ENCODE measurements at regions not wholly inside any gene's neighbourhood (a gene's known extent, or its start where the extent isn't known, plus 50 kb on each side); places are given as distances from the start of the nearest gene placed in this dataset.

- Mint-ChIP-seq H3K4me3 (no peak overlapping the region), H3K27me3 (peaks cover 7 to 11% of the 10 kb centered on the region in 2 donors), H3K9me3 (peaks cover 1 to 3% of the 10 kb centered on the region in 2 donors), H3K27ac (no peak overlapping the region), H3K4me1 (no peaks in the 10 kb centered on the region), H3K36me3 (no peaks in the 10 kb centered on the region)
- DNase-seq (no peak), ATAC-seq (replicated peaks) (no peak)
These were observed 424.1 kb upstream of the KIF2A start for GRCh38 chr5:61881821-61882487.

GRCh38 chr5:61882901-61883500 lies 423.0 kb upstream of the KIF2A start:
- no peak overlapping the region for H3K27ac Mint-ChIP-seq
- H3K36me3 Mint-ChIP-seq: no peaks in the 10 kb centered on the region
- H3K27me3 Mint-ChIP-seq: peaks cover 11% of the 10 kb centered on the region in 2 donors
- ATAC-seq (replicated peaks): no peak
- H3K4me3 Mint-ChIP-seq: no peak overlapping the region
- peaks cover 4 to 8% of the 10 kb centered on the region in 2 donors for H3K9me3 Mint-ChIP-seq
- no peak for DNase-seq
- H3K4me1 Mint-ChIP-seq: no peaks in the 10 kb centered on the region

DNA sequence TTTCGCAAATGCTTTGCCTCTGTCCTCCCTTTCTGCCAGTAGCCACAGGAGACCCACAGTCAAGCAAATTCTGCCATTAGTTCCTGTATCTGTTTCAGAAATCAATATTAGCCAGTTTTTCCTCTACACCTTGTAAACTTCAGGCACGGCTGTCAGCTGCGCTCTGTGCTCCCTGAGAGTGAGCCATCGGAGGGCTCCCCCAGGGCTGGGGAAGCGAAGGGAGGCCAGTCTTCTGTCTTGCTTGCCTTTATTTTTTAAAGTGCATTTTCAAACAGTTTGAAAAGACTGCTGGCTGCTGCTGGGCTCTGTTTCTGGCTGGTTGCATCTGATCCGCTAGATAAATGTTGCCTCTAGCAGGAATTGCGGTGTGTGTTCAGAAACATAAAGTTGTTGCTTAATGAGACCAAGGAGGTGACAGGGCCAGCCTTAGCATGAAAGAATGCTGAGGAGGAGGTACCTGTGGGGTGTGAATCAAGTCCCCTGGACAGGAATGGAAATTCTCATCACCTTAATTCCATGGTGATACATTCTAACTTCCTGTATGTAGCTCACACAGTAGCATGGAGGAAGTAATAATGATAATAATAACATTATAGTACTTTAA lies 421.7 kb upstream of the KIF2A start:
- ATAC-seq (replicated peaks): no peak
- Mint-ChIP-seq H3K36me3 (no peaks in the 10 kb centered on the region), H3K4me1 (no peaks in the 10 kb centered on the region), H3K4me3 (no peak overlapping the region), H3K9me3 (peaks cover 7 to 19% of the 10 kb centered on the region in 2 donors), H3K27me3 (peaks cover 11% of the 10 kb centered on the region in 2 donors), H3K27ac (no peak overlapping the region)
- DNase-seq: no peak

DNA sequence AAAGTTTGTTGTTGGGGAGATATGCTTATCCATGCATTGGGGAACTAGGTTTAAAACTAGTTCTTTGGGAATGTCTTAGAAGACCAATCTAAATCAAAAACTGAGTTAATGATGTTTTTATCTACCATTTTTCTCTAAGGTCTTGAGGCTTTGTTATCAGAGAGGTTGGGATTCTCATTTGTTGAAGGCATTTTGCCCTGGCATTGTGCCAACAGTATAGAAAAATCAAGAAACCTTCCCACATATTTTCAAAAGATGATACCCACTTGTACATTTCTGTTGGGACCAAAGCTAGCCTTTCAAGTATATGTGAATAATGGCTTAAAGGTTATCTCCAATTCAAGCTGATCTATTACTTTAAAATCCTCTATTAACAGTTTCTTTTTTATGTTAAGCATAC lies 419.8 kb upstream of the KIF2A start:
- ATAC-seq (replicated peaks): no peak

DNA sequence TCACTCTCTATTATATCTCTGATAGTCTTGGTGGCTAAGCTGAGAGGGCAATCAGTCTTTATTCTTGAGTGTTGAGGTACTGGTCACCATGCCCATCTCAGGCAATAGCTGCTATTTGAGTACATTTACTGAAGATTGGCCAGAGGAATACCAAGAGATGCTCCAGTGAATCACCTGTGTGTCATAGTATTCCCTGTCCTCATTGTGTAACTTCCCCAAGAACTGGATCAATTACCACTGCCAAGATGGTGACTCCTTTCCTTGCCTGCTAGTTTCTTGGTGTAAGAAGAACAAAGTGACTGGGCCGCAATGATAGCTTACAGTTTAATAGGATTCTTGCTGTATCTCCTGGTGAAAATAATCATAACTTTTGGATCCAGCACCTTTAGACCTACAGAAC lies 418.7 kb upstream of the KIF2A start:
- Mint-ChIP-seq H3K9me3 (peaks cover 11 to 16% of the 10 kb centered on the region in 2 donors), H3K27ac (no peak overlapping the region), H3K27me3 (peaks cover 8 to 11% of the 10 kb centered on the region in 2 donors), H3K4me3 (no peak overlapping the region), H3K36me3 (no peaks in the 10 kb centered on the region), H3K4me1 (no peaks in the 10 kb centered on the region)
- DNase-seq (no peak), ATAC-seq (replicated peaks) (no peak)

More for the DNA sequence above, 419.8 kb upstream of the KIF2A start:
- peaks cover 11% of the 10 kb centered on the region in 2 donors for H3K27me3 Mint-ChIP-seq
- H3K9me3 Mint-ChIP-seq: peaks cover 11 to 16% of the 10 kb centered on the region in 2 donors
- H3K27ac Mint-ChIP-seq: no peak overlapping the region
- H3K4me3 Mint-ChIP-seq: no peak overlapping the region
- DNase-seq: no peak
- H3K36me3 Mint-ChIP-seq: no peaks in the 10 kb centered on the region
- no peaks in the 10 kb centered on the region for H3K4me1 Mint-ChIP-seq

- Mint-ChIP-seq H3K27ac (no peak overlapping the region), H3K36me3 (no peaks in the 10 kb centered on the region), H3K27me3 (no peaks in the 10 kb centered on the region)
These were observed 412.0 kb upstream of the KIF2A start for GRCh38 chr5:61894046-61894445.

DNA sequence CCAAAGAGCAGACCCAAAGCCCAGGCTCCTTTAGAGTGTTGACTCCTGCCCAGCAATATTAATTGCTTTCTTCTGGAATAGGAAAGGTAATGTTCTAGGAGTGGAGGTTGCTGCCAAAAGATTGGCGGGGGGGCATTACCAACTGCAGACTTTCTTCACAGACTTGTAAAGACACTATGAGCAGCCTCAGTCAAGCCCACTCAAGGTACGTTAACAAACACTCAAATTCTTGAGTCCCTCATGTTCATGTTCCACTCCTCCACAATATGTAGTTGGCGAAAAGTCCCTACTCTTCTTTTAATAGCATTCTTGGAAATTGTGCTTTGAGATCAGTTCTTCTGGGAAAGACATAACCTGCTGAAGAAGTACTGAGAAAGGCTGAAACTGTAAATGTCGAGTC lies 409.2 kb upstream of the KIF2A start:
- Mint-ChIP-seq H3K27me3 (peaks cover 0 to 3% of the 10 kb centered on the region in 2 donors), H3K4me1 (no peaks in the 10 kb centered on the region), H3K36me3 (no peaks in the 10 kb centered on the region), H3K27ac (no peak overlapping the region), H3K9me3 (peaks cover 5 to 7% of the 10 kb centered on the region in 2 donors), H3K4me3 (no peak overlapping the region)
- ATAC-seq (replicated peaks) (no peak), DNase-seq (no peak)

More at GRCh38 chr5:61894046-61894445, 412.0 kb upstream of the KIF2A start:
- DNase-seq (no peak), ATAC-seq (replicated peaks) (no peak)
- H3K9me3 Mint-ChIP-seq: peaks cover 7 to 12% of the 10 kb centered on the region in 2 donors
- no peak overlapping the region for H3K4me3 Mint-ChIP-seq
- H3K4me1 Mint-ChIP-seq: no peaks in the 10 kb centered on the region

DNA sequence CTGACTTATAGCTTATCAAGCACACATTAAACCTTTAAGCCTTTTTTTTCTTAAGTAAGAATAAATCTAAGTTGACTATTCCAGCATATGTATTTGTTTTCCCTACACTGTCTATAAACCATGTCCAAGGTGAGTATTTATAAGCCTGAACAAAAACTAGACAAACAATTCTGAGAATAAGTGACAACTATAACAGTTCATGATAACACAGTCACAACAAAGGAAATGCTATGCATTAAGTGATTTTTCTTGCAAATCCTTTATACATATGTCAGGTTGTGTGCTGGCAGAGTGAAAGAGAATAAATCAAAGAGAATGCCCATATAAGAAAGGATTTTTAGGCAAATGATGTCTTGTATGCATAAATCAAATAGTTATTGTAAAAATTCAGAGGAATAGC lies 408.8 kb upstream of the KIF2A start:
- H3K27ac Mint-ChIP-seq: no peak overlapping the region
- DNase-seq (no peak), ATAC-seq (replicated peaks) (no peak)
- peaks cover 5 to 7% of the 10 kb centered on the region in 2 donors for H3K9me3 Mint-ChIP-seq
- no peaks in the 10 kb centered on the region for H3K36me3 Mint-ChIP-seq
- H3K27me3 Mint-ChIP-seq: peaks cover 0 to 7% of the 10 kb centered on the region in 2 donors
- H3K4me1 Mint-ChIP-seq: no peaks in the 10 kb centered on the region
- H3K4me3 Mint-ChIP-seq: no peak overlapping the region

DNA sequence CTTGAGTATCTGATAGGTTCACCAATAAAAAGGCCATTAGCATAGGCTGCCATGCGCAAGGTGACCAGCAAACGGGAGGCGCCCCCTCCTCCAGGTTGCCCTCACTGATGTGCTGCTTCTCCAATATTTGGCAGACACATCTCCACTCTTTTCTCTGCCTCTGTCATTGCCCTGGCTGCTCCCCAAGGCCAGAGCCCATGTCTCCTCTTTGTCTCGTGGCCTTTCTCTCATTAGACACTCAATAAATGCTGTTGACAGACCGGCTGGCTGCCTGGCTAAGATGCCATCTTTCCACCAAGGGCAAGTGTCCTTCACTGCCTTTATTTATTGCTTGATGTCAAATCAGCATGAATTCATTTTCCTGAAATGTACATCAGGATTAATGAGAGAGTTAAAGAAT lies 404.0 kb upstream of the KIF2A start:
- DNase-seq (no peak), ATAC-seq (replicated peaks) (no peak)
- H3K9me3 Mint-ChIP-seq: peaks cover 0 to 1% of the 10 kb centered on the region in 2 donors

GRCh38 chr5:61904730-61905129 lies 401.3 kb upstream of the KIF2A start:
- Mint-ChIP-seq H3K27me3 (peaks cover 0 to 8% of the 10 kb centered on the region in 2 donors), H3K4me1 (no peaks in the 10 kb centered on the region), H3K9me3 (peaks cover 0 to 1% of the 10 kb centered on the region in 2 donors), H3K4me3 (no peak overlapping the region), H3K36me3 (no peaks in the 10 kb centered on the region), H3K27ac (no peak overlapping the region)
- DNase-seq (no peak), ATAC-seq (replicated peaks) (no peak)

More for the DNA sequence above, 404.0 kb upstream of the KIF2A start:
- Mint-ChIP-seq H3K27ac (no peak overlapping the region), H3K4me1 (no peaks in the 10 kb centered on the region), H3K27me3 (peaks cover 0 to 8% of the 10 kb centered on the region in 2 donors), H3K4me3 (no peak overlapping the region), H3K36me3 (no peaks in the 10 kb centered on the region)

DNA sequence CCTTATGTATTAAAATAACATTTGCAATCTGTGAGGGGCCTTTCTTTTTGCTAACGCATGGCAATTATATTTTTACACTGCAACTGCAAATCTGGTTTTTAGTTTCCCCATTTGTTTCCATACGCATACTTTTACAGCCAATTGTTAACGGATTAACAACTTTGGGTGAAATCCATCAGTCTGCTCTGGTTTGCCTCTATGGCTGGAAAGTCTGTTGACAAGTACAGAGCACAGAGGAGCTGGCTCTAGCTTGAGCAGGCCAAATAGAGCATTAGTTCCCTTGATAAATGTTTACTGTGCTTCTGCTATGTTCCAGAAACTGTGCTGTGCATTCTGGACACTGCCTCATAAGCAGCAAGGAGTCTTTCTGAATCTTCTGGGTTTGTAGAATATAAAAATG lies 400.4 kb upstream of the KIF2A start:
- Mint-ChIP-seq H3K36me3 (no peaks in the 10 kb centered on the region), H3K4me1 (no peaks in the 10 kb centered on the region), H3K27me3 (peaks cover 4 to 8% of the 10 kb centered on the region in 2 donors), H3K27ac (no peak overlapping the region), H3K9me3 (peaks cover 0 to 3% of the 10 kb centered on the region in 2 donors), H3K4me3 (no peak overlapping the region)
- ATAC-seq (replicated peaks) (no peak), DNase-seq (no peak)

DNA sequence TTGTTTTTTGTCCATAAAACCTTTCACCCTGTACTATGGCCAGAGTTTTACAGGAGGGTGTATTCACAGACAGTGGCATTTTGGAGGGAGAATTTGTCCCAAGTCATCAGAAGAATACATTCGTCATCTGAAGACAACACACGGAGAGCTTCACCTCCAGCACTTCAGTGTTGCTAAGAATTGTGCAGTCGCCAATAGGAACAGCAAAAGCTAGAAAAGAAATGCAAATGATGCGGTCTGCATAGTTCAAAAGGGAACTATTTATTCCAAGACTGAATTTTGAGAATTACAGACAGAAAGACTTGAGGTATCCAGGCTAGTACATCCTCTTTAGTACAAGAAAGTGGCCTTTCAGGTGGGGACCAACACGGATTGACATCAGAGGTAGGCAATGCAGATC lies 399.2 kb upstream of the KIF2A start:
- DNase-seq (no peak), ATAC-seq (replicated peaks) (no peak)
- Mint-ChIP-seq H3K4me1 (no peaks in the 10 kb centered on the region), H3K27ac (no peak overlapping the region), H3K36me3 (no peaks in the 10 kb centered on the region), H3K4me3 (no peak overlapping the region), H3K27me3 (peaks cover 4 to 5% of the 10 kb centered on the region in 2 donors), H3K9me3 (peaks cover 0 to 3% of the 10 kb centered on the region in 2 donors)

DNA sequence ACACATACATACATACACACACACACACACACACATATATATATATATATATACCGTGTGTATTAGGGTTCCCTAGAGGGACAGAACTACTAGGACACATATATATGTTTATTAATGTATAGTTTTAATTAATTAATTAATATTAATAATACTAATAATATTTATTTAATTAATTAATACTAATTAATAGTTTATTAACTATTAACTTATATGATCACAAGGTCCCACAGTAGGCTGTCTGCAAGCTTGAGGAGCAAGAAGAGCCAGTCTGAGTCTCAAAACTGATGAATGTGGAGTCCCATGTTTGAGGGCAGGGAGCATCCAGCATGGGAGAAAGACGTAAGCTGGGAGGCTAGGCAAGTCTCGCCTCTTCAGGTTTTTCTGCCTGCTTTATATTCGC lies 398.0 kb upstream of the KIF2A start:
- DNase-seq (no peak), ATAC-seq (replicated peaks) (no peak)
- Mint-ChIP-seq H3K4me3 (no peak overlapping the region), H3K27me3 (peaks cover 0 to 4% of the 10 kb centered on the region in 2 donors), H3K9me3 (peaks cover 0 to 6% of the 10 kb centered on the region in 2 donors), H3K4me1 (no peaks in the 10 kb centered on the region), H3K27ac (no peak overlapping the region), H3K36me3 (no peaks in the 10 kb centered on the region)

- Mint-ChIP-seq H3K27ac (no peak overlapping the region), H3K36me3 (no peaks in the 10 kb centered on the region), H3K4me3 (no peak overlapping the region), H3K27me3 (peaks cover 0 to 7% of the 10 kb centered on the region in 2 donors), H3K4me1 (no peaks in the 10 kb centered on the region), H3K9me3 (peaks cover 0 to 5% of the 10 kb centered on the region in 2 donors)
- no peak for ATAC-seq (replicated peaks)
- no peak for DNase-seq
These were observed 395.2 kb upstream of the KIF2A start for GRCh38 chr5:61910771-61911170.

DNA sequence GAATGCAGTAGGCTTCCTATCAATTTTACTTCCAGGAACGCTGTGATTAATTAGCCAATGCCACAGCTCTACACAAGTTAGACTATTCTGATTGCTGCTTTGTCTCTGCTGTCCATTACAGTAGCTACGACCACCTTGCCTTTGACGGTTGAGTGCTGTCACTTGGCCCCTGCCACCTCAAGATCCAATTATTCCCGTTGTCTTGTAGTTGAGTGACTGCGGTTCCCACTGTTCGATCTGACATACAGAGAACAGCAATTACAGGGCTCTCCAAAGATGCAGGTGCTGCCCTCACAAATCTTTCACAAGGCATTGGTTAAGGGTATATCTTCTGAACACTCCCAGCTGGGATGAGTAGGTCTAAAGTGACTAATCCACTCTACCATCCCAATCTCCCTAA lies 393.4 kb upstream of the KIF2A start:
- no peak for ATAC-seq (replicated peaks)
- Mint-ChIP-seq H3K27ac (no peak overlapping the region), H3K4me1 (no peaks in the 10 kb centered on the region), H3K36me3 (no peaks in the 10 kb centered on the region), H3K4me3 (no peak overlapping the region), H3K27me3 (peaks cover 0 to 7% of the 10 kb centered on the region in 2 donors), H3K9me3 (peaks cover 0 to 5% of the 10 kb centered on the region in 2 donors)
- DNase-seq: no peak
